ENCODE measurements at regions not wholly inside any gene's neighbourhood (a gene's known extent, or its start where the extent isn't known, plus 50 kb on each side); places are given as distances from the start of the nearest gene placed in this dataset.

- TF ChIP-seq GABPB1 (CRISPR knock-in tag; IDR thresholded peaks at IDR 0.05): no peak
Measured at GRCh38 chr12:19665121-19665900, 226.0 kb downstream of the AEBP2 start (continued).

- H3K4me3 Mint-ChIP-seq: no peak overlapping the region
- H3K27ac Mint-ChIP-seq: no peak overlapping the region
- ATAC-seq: no peak
- H3K9me3 Mint-ChIP-seq: peaks cover 4% of the 10 kb centered on the region; the same call in 1 of the 2 replicates
- no peaks in the 10 kb centered on the region for H3K36me3 Mint-ChIP-seq
- DNase-seq (ENCODE audit: low spot score): no peak
- H3K27me3 Mint-ChIP-seq (ENCODE audit: low read depth): no peaks in the 10 kb centered on the region
- peaks cover 2% of the 10 kb centered on the region for H3K4me1 Mint-ChIP-seq
- POLR2A ChIA-PET: no interaction called here
- TF ChIP-seq FOXP1 (CRISPR knock-in tag; IDR thresholded peaks at IDR 0.05; ENCODE audit: borderline replicate concordance) (no peak), NR3C1 (CRISPR knock-in tag; conservative IDR thresholded peaks at IDR 0.05; ENCODE audit: low read depth) (no peak), USF2 (CRISPR knock-in tag; IDR thresholded peaks at IDR 0.05) (no peak), NR1H2 (CRISPR knock-in tag; IDR thresholded peaks at IDR 0.05) (no peak), MLX (CRISPR knock-in tag; IDR thresholded peaks at IDR 0.05) (no peak), SOX15 (CRISPR knock-in tag; IDR thresholded peaks at IDR 0.05) (no peak), ATF3 (CRISPR knock-in tag; conservative IDR thresholded peaks at IDR 0.05) (no peak), E2F4 (CRISPR knock-in tag; IDR thresholded peaks at IDR 0.05; ENCODE audit: borderline replicate concordance, low read depth) (no peak), SMAD4 (CRISPR knock-in tag; IDR thresholded peaks at IDR 0.05) (no peak), CTCF (IDR thresholded peaks at IDR 0.05) (no peak), PREB (CRISPR knock-in tag; IDR thresholded peaks at IDR 0.05; ENCODE audit: borderline replicate concordance) (no peak)
- CTCF ChIA-PET: no interaction called here
Measured at GRCh38 chr12:19666070-19666469, 226.8 kb downstream of the AEBP2 start.

- no peak for ATAC-seq
- Mint-ChIP-seq H3K27me3 (ENCODE audit: low read depth) (no peaks in the 10 kb centered on the region), H3K4me3 (no peak overlapping the region), H3K9me3 (no peaks in the 10 kb centered on the region), H3K4me1 (no peaks in the 10 kb centered on the region), H3K27ac (no peak overlapping the region), H3K36me3 (no peaks in the 10 kb centered on the region)
- ChIA-PET CTCF (no interaction called here), POLR2A (no interaction called here)
- no peak for DNase-seq (ENCODE audit: low spot score)
- no peak for TF ChIP-seq ZNF425 (CRISPR knock-in tag; conservative IDR thresholded peaks at IDR 0.05)
- no peak for TF ChIP-seq ATF2 (CRISPR knock-in tag; IDR thresholded peaks at IDR 0.05; ENCODE audit: borderline replicate concordance, low read depth)
- TF ChIP-seq CBFB (CRISPR knock-in tag; IDR thresholded peaks at IDR 0.05; ENCODE audit: low read depth): no peak
- TF ChIP-seq NR3C1 (CRISPR knock-in tag; conservative IDR thresholded peaks at IDR 0.05; ENCODE audit: low read depth): no peak
- no peak for TF ChIP-seq TEAD4 (CRISPR knock-in tag; IDR thresholded peaks at IDR 0.05)
- no peak for TF ChIP-seq ZNF219 (CRISPR knock-in tag; IDR thresholded peaks at IDR 0.05; ENCODE audit: borderline replicate concordance)
- TF ChIP-seq MYBL2 (CRISPR knock-in tag; IDR thresholded peaks at IDR 0.05): no peak
- no peak for TF ChIP-seq NFATC4 (CRISPR knock-in tag; IDR thresholded peaks at IDR 0.05)
- no peak for TF ChIP-seq E2F1 (CRISPR knock-in tag; IDR thresholded peaks at IDR 0.05)
- no peak for TF ChIP-seq OVOL2 (CRISPR knock-in tag; IDR thresholded peaks at IDR 0.05; ENCODE audit: borderline replicate concordance)
- no peak for TF ChIP-seq RELA (CRISPR knock-in tag; IDR thresholded peaks at IDR 0.05; ENCODE audit: borderline replicate concordance)
Measured at GRCh38 chr12:19669793-19670192, 230.5 kb downstream of the AEBP2 start.
